ENCODE measurements at regions not wholly inside any gene's neighbourhood (a gene's known extent, or its start where the extent isn't known, plus 50 kb on each side); places are given as distances from the start of the nearest gene placed in this dataset.

- H3K27ac ChIP-seq (replicated peaks) = no peak overlapping the region
- TF ChIP-seq, protein P1, sequence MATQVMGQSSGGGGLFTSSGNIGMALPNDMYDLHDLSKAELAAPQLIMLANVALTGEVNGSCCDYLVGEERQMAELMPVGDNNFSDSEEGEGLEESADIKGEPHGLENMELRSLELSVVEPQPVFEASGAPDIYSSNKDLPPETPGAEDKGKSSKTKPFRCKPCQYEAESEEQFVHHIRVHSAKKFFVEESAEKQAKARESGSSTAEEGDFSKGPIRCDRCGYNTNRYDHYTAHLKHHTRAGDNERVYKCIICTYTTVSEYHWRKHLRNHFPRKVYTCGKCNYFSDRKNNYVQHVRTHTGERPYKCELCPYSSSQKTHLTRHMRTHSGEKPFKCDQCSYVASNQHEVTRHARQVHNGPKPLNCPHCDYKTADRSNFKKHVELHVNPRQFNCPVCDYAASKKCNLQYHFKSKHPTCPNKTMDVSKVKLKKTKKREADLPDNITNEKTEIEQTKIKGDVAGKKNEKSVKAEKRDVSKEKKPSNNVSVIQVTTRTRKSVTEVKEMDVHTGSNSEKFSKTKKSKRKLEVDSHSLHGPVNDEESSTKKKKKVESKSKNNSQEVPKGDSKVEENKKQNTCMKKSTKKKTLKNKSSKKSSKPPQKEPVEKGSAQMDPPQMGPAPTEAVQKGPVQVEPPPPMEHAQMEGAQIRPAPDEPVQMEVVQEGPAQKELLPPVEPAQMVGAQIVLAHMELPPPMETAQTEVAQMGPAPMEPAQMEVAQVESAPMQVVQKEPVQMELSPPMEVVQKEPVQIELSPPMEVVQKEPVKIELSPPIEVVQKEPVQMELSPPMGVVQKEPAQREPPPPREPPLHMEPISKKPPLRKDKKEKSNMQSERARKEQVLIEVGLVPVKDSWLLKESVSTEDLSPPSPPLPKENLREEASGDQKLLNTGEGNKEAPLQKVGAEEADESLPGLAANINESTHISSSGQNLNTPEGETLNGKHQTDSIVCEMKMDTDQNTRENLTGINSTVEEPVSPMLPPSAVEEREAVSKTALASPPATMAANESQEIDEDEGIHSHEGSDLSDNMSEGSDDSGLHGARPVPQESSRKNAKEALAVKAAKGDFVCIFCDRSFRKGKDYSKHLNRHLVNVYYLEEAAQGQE (IDR thresholded peaks at IDR 0.05; ENCODE audit: insufficient replicate concordance, low read depth) = no peak
- TF ChIP-seq SPI1 (IDR thresholded peaks at IDR 0.05; ENCODE audit: borderline replicate concordance, low read depth) (no peak), POLR2AphosphoS5 (IDR thresholded peaks at IDR 0.05; ENCODE audit: low read depth) (no peak), GABPA (IDR thresholded peaks at IDR 0.05; ENCODE audit: low read depth) (no peak), CTCF (IDR thresholded peaks at IDR 0.05; ENCODE audit: insufficient read depth, low read length) (no peak)
- no peaks in the 10 kb centered on the region for H3K27me3 ChIP-seq (ENCODE audit: insufficient read depth, poor library complexity, severe bottlenecking)
- DNase-seq (ENCODE audit: low read depth in 1 of 2, low spot score in 1 of 2) = no peak
- no peak overlapping the region for H3K4me3 ChIP-seq (replicated peaks; ENCODE audit: insufficient read depth, low read length)
Measured at GRCh38 chr21:26776310-26777021, 68.7 kb downstream of the ADAMTS1 start.

DNA sequence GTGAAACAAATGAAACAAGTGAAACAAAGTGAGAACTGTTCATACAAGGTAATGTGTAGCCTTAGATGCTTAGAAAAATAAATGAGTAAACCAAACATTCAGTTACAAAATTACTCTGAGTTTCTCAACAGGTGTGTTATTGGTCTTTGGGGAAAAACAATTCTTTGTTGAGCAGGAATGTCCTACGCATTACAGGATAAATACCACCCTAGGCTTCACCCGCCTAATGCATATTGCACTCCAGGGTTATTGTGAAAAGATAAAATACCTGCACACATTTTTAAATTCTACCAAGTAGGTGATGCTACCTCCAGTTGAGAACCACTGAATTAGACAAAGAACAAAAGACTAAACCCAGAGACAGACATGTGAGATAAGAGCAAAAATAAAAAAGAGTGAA lies 72.2 kb downstream of the ADAMTS1 start:
- Histone ChIP-seq H3K27ac (replicated peaks) (no peak overlapping the region), H3K4me3 (replicated peaks; ENCODE audit: insufficient read depth, low read length) (no peak overlapping the region), H3K27me3 (ENCODE audit: insufficient read depth, poor library complexity, severe bottlenecking) (no peaks in the 10 kb centered on the region)
- DNase-seq (ENCODE audit: low read depth in 1 of 2, low spot score in 1 of 2) = no peak
- TF ChIP-seq GABPA (IDR thresholded peaks at IDR 0.05; ENCODE audit: low read depth) (no peak), CTCF (IDR thresholded peaks at IDR 0.05; ENCODE audit: insufficient read depth, low read length) (no peak), POLR2AphosphoS5 (IDR thresholded peaks at IDR 0.05; ENCODE audit: low read depth) (no peak), SPI1 (IDR thresholded peaks at IDR 0.05; ENCODE audit: borderline replicate concordance, low read depth) (no peak)
- TF ChIP-seq, protein P1 (IDR thresholded peaks at IDR 0.05; ENCODE audit: insufficient replicate concordance, low read depth) = no peak

GRCh38 chr21:26769613-26770188 lies 75.5 kb downstream of the ADAMTS1 start:
- H3K27me3 ChIP-seq (ENCODE audit: insufficient read depth, poor library complexity, severe bottlenecking) = no peaks in the 10 kb centered on the region
- TF ChIP-seq CTCF (IDR thresholded peaks at IDR 0.05; ENCODE audit: insufficient read depth, low read length) = no peak
- TF ChIP-seq, protein P1 (IDR thresholded peaks at IDR 0.05; ENCODE audit: insufficient replicate concordance, low read depth) = no peak
- TF ChIP-seq SPI1 (IDR thresholded peaks at IDR 0.05; ENCODE audit: borderline replicate concordance, low read depth) = no peak
- no peak overlapping the region for H3K4me3 ChIP-seq (replicated peaks; ENCODE audit: insufficient read depth, low read length)
- DNase-seq (ENCODE audit: low read depth in 1 of 2, low spot score in 1 of 2) = no peak
- no peak overlapping the region for H3K27ac ChIP-seq (replicated peaks)
